ENCODE measurements at regions not wholly inside any gene's neighbourhood (a gene's known extent, or its start where the extent isn't known, plus 50 kb on each side); places are given as distances from the start of the nearest gene placed in this dataset.
"Not testable (repeated sequence)": the region's sequence is repeated elsewhere in the genome, so short reads cannot be mapped to it uniquely, and the experiment has no call there.

- DNase-seq, result no peak
Measured at GRCh38 chr7:56449762-56450161, 333.5 kb upstream of the NUPR2 start.

- DNase-seq, result no peak
Measured at GRCh38 chr7:56447864-56448693, 331.9 kb upstream of the NUPR2 start.

GRCh38 chr7:56420528-56420927 lies 304.3 kb upstream of the NUPR2 start:
- not testable (repeated sequence) for DNase-seq

GRCh38 chr7:56375173-56375572 lies 259.0 kb upstream of the NUPR2 start:
- no peak for DNase-seq

- not testable (repeated sequence) for DNase-seq
Measured at GRCh38 chr7:56374666-56375065, 258.4 kb upstream of the NUPR2 start.

GRCh38 chr7:56373314-56373713 lies 257.1 kb upstream of the NUPR2 start:
- DNase-seq, result not testable (repeated sequence)

- DNase-seq, result not testable (repeated sequence)
Measured at GRCh38 chr7:56371792-56372191, 255.6 kb upstream of the NUPR2 start.

GRCh38 chr7:56370208-56370872 lies 254.1 kb upstream of the NUPR2 start:
- not testable (repeated sequence) for DNase-seq

- DNase-seq, result not testable (repeated sequence)
Measured at GRCh38 chr7:56367914-56368313, 251.7 kb upstream of the NUPR2 start.

- DNase-seq, result peak in 2 of 6 experiments; percentile 13 to 16
Measured at GRCh38 chr7:56367411-56367810, 251.2 kb upstream of the NUPR2 start.

GRCh38 chr7:56366701-56367100 lies 250.5 kb upstream of the NUPR2 start:
- DNase-seq, result not testable (repeated sequence)

GRCh38 chr7:56352576-56352975 lies 236.4 kb upstream of the NUPR2 start:
- not testable (repeated sequence) for DNase-seq

GRCh38 chr7:56351181-56351580 lies 235.0 kb upstream of the NUPR2 start:
- DNase-seq, result not testable (repeated sequence)

GRCh38 chr7:56348311-56348710 lies 232.1 kb upstream of the NUPR2 start:
- DNase-seq, result not testable (repeated sequence)

GRCh38 chr7:56328327-56328726 lies 212.1 kb upstream of the NUPR2 start:
- not testable (repeated sequence) for DNase-seq

GRCh38 chr7:56290548-56290947 lies 174.3 kb upstream of the NUPR2 start:
- DNase-seq, result no peak

GRCh38 chr7:56287429-56288138 lies 171.4 kb upstream of the NUPR2 start:
- DNase-seq, result no peak

GRCh38 chr7:56256108-56256507 lies 139.9 kb upstream of the NUPR2 start:
- DNase-seq, result no peak

GRCh38 chr7:56250135-56250534 lies 133.9 kb upstream of the NUPR2 start:
- DNase-seq, result no peak

GRCh38 chr7:56229631-56230030 lies 113.4 kb upstream of the NUPR2 start:
- no peak for DNase-seq

- DNase-seq, result no peak
Measured at GRCh38 chr7:56222866-56223265, 106.6 kb upstream of the NUPR2 start.

GRCh38 chr7:56219017-56219416 lies 102.8 kb upstream of the NUPR2 start:
- DNase-seq, result no peak

- no peak for DNase-seq
Measured at GRCh38 chr7:56218510-56218909, 102.3 kb upstream of the NUPR2 start.

GRCh38 chr7:56213574-56213973 lies 97.4 kb upstream of the NUPR2 start:
- DNase-seq, result no peak

All from stimulated activated naive CD4-positive, alpha-beta T cell (primary cell).